ENCODE measurements at regions not wholly inside any gene's neighbourhood (a gene's known extent, or its start where the extent isn't known, plus 50 kb on each side); places are given as distances from the start of the nearest gene placed in this dataset.
A peak's percentile ranks its signal among the peaks of the same experiment; 100 is the strongest.

DNA sequence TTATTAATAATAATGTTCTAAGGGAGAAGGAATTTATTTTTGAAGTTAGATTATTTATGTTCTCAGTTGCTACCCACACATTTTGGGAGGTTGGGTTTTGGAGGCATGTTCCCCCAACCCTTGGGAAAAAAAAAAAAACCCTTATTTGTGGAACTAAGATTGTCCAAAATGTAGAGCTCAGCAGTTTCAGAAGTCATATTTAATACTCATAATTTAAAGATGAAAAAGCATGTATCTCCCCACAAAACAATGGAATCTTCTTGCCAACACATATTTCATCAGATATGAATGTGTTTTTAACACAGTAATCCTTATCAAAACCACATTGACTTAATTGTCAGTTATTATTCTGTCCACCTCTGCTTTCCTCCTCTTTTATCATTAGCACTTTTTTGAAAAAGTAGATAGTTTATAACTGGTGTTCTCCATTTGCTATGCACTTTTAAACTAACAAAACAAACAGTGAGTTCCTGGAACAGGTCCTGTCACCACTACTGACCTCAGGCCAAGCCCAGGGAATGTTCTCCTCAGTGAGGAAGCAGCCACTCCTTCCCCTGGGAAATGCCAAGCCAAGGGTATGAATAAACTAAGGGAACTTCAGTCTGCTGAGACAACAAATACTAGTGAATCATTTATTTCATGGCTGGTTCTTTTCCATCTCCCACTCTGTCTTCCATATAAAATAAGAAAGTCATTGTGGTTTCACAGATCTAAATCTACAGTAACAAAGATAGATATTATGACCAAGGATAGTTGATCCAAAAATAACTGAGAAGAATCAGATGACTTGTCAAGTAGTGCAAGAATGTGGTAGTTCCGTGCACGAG is 414.4 kb upstream of the ALCAM start:
- DNase-seq: peak; percentile 3

DNA sequence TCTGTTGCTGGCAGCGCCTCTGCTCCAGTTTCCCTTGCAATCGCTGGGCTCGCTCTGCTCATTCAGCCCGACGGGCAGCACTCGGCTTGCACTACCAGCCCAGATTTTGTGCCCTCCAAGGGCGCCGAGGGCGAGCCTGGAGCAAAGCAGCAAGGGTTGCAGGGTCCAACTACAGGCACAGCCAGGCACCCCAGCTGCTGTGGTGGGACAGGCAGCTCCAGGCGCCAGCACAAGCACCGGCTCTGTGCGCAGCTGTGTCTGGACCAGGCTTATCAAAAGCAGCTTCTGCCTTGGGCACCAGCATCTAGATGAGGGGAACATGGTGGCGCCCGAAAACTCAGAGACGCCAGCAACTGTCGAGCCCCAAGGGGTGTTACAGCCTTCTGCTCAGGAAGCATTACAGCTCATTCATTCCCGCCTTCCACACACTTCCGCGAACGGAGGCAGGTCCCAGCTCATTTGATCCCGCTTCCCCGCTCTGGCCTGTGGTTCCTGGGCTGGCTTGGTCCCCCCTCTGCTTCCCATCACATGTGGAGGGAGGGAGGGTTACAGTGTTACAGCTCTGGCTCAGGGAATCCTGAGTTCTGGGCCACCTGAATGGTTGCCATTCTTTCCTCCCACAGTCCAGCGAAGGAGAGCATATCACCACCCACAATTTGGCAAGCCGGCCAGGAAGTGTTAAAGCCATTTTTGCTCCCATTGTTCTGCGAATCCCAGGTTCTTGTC is 409.9 kb upstream of the ALCAM start:
- no peak for DNase-seq

DNA sequence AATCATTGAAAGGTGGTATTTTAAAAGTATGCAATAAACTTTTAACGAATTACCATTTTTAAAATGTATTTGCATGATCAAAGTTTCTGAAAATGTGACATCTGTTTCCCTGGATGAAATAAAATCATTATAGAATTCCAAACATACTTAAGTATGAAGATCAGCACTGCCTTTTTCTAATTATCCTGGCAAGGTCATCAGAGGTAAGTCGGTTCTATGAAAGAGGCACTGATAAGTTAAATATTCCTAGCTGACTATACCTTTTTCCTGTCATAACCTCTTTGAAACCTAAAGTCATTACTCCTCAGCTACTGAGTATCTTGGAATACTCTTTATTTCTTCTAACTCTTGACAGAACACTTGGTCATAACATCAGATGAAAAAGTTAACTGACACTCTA is 406.1 kb upstream of the ALCAM start:
- no peak for DNase-seq

DNA sequence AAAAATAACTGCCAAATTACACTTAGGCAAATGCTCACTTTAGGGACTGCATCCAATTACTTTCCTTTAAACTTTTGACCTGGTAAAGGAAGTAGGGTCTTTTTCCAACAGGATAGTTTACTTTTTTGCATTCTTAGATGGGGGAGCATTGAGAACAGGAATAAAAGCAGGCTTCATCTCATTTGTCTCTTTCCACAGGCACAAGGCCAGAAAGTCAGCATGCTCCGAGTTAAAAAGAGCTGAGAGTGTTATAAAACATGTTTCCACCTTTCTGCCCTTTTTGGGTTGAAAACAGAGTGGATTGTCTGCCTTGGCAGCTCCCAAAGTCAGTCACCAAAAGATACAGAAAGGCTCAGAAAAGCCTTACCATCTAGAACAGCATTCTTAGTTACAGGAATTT is 404.9 kb upstream of the ALCAM start:
- DNase-seq: peak; percentile 24

DNA sequence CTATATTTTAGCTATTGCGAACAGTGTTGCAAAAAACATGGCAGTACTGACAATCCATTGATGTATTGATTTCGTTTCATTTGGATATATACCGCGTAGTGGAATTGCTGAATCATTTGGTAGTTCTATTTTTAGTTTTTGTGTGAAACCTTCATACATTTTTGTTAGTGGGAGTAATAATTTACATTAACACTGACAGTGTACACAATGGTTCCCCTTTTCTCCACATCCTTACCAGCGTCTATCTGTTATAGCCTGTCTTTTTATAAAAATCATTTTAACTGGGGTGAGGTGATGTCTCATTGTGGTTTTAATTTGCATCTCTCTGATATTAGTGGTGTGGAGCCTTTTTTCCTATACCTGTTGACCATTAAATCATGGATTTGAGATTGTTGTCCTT is 392.4 kb upstream of the ALCAM start:
- DNase-seq: no peak

DNA sequence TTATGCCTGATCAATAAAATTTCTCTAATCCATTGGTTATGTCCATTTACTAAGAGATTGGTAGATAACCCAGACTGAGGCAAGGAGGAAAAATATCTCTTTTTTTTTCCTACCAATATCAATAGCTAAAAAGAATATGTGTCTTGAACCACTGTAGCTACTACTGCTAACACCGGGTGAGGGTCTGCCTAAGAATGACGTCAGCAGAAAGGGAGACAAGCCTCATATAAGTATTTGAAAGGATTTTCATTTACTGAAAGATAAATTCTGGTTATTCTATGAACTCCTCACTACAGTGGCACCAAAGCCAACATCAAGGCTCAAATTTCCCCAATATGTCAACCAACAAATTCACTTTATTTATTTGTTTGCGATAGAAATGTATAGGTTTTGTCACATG is 389.0 kb upstream of the ALCAM start:
- DNase-seq: no peak

DNA sequence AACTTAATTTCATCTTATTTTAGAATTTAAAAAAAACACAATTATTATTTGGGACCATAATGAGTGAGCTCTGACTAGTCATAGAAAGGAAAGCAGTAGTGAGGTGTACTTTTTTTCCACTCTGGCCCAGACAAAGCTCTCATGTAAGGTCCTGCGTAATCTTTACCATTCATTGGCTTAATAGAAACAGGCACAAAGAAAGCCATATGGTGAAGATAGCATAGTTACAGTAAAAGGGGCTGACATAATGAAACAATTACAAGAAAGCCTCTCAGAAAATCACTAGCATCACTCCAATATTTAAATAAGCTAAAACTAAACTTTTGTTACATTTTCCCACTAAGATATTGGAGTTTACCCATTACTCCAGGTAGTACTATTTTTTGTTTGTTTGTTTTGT is 384.6 kb upstream of the ALCAM start:
- no peak for DNase-seq

DNA sequence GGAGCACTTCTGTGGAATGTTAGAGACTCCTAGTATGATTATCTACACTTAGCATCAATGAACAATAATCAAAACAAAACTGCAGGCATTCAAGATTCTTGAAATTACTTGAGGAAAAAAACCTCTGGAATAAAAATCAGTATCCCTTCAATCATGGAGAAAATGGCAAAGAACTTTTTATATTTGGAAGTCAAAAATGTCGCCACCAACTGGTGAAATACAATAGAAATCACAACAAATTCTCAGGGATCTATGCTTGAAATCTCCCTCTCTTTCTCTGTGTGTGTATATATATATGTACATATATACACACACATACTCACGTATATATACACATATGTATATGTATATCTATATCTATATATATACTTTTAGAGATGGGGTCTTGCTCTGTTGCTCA is 378.9 kb upstream of the ALCAM start:
- DNase-seq: no peak

DNA sequence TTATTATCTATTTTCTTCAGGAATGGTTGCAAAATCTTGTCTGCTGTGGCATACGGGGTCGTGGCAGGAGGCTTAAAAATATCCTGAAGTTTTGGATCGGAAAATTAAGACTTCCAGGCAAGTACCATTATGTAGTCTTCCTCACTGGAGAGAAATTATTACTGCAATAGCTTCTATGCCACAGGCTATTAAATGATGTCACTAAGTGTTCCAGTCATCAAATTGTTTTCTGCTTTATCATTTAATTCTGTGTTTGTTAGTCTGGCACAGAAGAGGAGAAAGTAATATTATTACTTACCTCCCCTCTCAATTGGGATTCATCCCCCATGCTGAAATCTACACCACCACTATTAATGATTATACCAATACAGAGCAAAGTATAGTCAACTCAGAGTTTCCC is 378.2 kb upstream of the ALCAM start:
- no peak for DNase-seq

DNA sequence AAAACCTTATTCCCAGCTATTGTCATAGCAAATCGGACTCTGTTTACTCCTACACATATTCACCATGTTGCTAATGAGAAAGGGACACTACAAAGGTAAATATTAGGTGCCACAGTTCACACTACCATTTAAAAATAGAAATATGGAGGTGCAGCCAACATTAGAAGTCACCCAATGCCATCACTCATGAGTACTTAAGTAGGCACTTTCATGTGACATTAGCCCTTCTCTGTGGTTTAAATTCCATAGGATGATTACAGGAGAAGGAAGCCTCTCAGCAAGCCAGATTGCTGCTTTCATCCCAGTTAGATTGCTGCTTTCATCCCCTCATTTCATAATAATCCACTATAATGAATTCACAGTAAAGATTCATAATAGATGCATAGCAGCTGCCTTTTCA is 376.8 kb upstream of the ALCAM start:
- DNase-seq: no peak

DNA sequence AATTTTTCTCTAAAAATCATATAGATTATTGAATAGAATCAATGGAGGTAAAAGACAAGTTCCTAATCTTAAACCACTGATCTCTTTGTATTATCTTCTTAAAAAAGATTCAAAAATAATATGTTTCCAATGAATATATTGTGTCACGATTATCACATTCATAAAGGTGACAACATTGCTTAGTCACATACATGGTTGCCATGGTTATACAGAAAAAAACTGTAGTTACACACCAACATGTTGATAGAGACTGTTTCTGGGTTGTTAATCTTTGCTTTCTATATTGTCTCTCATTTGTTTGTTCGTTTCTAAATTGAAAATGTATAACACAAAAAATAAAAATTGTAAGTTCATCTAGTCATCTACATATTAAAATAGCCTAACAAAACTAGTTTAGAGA is 376.0 kb upstream of the ALCAM start:
- DNase-seq: no peak

DNA sequence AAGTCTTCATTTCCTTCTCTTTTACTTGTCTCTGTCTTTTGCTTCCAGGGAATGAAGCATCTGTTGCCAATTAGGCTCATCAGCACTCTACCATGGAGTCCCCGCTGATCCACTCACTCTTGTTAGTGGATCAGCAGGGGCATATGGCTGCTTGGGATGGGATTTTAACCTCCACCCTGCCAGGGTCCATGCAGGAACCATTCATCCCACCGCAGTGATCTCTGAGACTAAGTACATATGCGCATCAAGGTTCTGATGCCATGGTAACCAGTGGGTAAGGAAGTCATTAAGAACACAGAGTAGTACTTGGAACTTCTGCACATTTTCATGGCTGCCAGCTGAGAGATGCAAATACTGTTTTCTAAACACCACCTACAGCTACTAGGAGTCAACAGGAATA is 374.0 kb upstream of the ALCAM start:
- DNase-seq: no peak

DNA sequence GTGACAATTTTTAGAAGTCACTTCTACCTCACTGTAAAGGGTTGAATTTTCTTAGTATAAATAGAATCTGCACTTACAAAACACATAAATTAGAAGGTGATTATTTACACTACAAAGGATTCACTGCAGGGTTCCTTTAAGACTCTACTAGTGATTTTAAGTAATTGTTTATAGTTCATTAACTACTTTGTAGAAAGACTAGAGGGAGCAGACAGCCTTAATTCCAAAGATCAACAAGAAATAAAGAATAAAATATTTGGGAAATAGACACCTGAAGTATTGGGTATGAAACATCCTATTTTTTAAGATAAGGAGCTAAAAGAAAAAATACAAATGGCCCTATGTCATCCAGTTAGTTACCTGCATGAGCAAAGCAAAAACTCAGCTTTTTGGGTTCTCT is 360.5 kb upstream of the ALCAM start:
- no peak for DNase-seq

DNA sequence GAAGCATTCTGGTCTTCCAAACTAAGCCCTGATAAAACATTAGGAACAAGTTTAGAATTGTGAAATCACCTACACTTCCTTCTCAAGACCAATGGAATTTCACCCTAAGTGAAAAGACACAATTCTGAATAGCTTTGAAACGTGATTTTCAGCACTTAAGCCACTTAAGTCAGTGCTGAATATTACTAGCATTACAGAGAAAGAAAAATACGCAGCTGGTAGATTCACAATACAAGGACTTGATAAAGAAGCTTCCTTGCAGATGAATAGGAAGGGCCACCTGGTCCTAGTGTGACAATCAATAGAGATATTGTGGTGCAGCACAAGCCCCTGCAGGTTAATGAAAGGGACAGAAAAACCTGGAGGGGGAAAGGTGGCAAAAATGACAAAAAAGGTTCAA is 353.1 kb upstream of the ALCAM start:
- DNase-seq: peak; percentile 20

DNA sequence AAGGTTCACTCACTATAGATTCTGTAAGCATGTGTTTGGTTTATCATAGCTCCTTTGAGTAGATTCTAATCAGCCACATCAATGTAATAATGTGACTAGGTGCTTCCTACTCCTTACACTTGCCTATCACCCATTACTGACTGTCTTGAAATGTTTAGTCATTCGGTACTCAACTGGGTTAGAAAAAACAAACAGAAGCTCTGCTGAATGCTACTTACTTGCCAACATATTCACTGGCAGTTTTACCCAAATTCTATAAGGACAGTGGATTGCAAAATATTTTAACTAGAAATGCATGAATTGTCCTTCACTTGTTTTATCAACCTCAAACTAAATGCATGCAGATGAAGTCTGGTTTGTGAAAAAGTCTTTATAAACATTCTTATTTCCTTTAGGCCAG is 352.1 kb upstream of the ALCAM start:
- no peak for DNase-seq

DNA sequence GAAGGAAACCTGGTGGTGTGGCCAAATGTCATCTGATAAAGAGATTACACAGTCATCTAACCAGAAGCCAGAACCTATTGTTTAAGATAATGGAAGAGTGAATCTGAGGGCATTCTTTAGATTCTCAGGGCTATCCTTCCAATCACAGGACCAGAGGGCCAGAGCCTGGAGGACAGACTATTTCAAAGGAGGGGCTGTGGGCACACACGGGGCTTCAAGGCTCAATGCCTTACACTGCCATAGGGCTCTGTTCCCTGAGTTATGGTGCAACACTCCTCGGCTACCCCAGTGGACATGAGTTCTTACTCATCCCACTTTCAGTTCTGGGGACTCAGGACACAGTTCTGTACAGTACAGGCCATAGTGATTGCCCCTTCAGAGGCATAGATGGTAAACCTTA is 343.9 kb upstream of the ALCAM start:
- DNase-seq: no peak

DNA sequence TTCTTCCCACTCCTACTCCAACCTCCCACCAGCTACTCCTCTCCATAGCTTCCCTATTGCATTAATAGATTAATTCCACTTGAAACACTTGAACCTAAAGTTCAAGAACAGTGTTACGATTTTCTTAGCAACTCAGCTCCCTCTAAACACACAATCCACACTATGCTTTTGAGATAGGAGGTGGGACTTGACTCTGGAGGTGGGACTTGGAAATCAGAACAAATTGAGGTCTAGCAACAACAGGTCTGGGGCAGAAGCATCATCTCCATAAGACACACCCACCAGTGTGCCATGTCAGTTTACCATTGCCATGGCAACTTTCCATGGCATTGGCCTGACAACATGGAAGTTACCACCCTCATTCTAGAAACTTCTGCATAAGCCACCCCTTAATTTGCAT is 336.5 kb upstream of the ALCAM start:
- no peak for DNase-seq

DNA sequence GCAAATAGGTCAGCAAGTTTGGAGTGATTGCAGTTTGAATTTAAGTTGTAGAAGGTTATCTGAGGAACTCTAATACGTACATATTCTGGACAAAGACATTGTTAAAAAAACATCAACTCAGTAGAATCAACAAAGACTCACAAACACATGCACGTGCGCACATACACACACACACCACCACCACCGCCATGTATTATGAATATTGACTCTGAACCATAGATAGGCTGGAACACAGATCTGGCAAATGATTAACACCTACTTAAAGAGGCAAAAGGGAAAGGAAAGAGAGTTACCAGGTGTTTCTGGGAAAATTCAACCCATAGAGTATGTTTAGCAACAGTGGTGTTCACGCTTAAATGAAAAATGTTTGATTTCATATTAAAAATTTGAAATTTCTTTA is 334.2 kb upstream of the ALCAM start:
- DNase-seq: no peak

DNA sequence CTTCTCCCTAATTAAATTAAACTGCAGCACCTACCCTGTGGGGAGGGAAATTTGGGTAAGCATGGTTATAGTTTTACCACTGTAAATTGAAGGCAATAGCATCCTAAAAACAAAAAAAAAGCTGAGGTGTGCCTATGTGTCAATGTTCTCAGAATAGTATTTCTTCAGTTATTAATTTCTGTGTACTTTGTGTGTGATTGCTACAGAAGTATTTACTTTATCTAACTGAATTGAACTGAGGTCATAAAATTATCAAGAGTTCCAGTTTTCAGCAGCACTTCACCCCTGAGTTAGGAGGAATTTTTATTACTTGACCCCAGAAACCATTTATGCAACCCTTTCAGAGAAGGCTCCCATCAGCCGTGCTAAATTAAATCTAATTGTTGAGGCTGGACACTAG is 333.6 kb upstream of the ALCAM start:
- no peak for DNase-seq

DNA sequence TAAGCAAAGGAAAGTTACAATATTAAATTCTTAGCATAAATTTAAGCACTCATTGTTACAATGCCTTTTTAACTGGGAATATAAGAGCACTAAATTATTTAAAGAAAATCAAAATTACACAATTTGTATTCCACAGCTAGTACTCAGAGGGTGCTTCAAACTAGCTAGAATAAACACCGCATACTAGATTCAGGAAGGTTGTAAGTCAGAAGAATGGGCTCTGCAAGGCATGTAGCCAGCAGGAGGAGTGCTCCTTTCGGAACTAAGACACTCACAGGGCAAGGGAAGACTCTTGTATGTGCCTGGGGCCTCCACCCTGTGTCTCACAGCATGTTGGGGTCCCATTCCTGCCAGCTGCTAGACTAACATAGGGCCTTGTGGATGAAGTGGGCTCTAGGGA is 327.7 kb upstream of the ALCAM start:
- no peak for DNase-seq

DNA sequence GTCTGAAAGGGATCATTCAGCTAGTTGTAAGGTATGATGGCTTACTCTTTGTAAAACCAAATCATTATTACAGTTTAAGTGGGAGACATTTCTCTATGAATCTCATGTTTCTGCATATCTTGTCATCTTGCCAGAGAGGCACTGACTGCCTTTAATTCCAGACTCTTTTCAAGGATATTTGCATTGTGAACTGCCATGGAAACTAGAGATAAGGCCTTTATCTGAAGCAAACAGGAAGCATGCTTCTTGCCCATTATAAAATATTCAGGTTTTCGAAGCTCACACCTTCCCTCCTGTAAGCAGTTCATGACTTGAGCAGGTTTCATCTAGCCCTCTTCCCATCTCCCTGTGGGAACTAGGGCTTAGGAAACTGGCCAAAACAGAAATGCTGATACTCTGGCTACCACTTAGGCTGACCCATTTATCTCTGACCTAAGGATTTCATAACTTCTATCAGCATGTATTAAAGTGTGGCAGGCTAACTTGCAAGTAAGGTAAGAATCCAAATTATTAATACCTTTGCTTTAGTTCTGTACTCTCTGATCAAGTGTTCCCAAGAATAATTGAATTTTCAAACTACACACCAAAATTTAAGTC is 326.6 kb upstream of the ALCAM start:
- peak; percentile 3 for DNase-seq

DNA sequence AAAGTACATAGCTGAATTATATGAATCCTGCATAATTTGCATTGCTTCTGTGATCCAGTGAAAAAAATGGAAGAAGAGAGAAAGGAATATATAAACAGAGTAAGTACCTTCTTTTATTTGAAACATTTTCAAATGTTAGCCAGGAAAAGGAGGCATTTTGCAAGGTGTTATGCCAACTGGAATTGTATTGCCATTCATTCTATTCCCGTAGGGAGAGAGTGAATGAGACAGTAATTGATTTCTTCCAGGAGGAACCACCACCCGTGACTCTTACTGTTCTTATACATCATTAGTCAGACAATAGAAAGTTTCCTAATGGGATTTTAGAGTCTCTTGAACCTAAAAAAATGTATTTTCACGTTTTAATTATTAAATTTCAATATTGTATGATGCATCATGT is 324.1 kb upstream of the ALCAM start:
- DNase-seq: no peak

DNA sequence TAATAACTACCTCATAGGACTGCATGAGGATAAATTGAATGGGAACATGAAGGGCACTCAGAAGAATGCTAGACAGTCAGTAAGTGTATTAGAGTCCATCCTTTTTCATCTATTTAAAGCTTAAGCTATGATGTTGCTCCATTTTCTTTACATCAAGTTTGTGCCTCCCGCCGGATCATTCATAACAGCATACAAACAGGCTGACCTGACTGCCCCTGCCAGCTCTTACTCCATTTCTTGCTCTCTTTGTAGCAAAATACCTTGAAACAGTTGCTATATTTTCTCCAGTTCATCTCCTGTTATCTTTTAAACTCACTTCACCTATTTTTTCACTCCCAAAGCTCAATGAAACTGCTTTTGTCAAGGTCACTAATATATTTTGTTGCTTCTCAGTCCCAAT is 315.6 kb upstream of the ALCAM start:
- DNase-seq: no peak

DNA sequence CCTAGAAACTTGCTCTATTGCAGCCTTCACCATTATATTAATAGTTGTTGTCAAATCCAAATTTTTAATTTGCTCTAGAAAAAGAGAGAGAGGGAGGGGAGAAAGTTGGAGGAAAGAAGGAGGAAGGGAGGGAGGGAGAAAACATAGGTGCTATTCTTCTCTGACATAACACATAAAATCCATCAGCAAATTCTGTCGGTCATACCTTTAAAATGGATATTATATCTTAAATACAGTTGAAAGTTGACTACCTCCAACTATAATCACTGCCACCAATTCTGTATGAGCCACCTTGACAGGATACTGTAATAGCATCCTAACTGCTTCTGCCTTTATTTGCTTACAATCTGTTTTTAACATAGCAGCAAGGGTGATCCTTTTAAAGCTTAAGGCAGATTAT is 314.7 kb upstream of the ALCAM start:
- no peak for DNase-seq
